ENCODE measurements at regions not wholly inside any gene's neighbourhood (a gene's known extent, or its start where the extent isn't known, plus 50 kb on each side); places are given as distances from the start of the nearest gene placed in this dataset.

- no peak for TF ChIP-seq POLR2A (IDR thresholded peaks at IDR 0.05; ENCODE audit: low read depth)
- TF ChIP-seq CTCF (IDR thresholded peaks at IDR 0.05) = no peak
- TF ChIP-seq POLR2AphosphoS5 (IDR thresholded peaks at IDR 0.05) = no peak
Observed at GRCh38 chr5:133842846-133843611, 125.4 kb downstream of the C5orf15 start.
